Gastrocnemius medialis (tissue), 4 donors: ENCODE measurements at regions not wholly inside any gene's neighbourhood (a gene's known extent, or its start where the extent isn't known, plus 50 kb on each side); places are given as distances from the start of the nearest gene placed in this dataset.

Experiments used
- ATAC-seq, 2 donors: fragments of 150-250 bp; one replicate each; pipeline ENCODE4 v1.9.1; 2016
- DNase-seq, 2 donors: peaks; one replicate each; pipeline ENCODE4 v3.0.0-alpha.2; 2019
- H3K27ac ChIP-seq, 4 donors: fragments of 200-600 bp; sonication (generic); 1 replicate in 1 of 4; 2 replicates in 3 of 4; pipeline ENCODE4 v1.5.1; 2016 to 2018; ENCODE audit warnings: mild to moderate bottlenecking in 2 of 4, moderate library complexity in 1 of 4
- H3K27me3 ChIP-seq, 3 donors: fragments of 200-600 bp; sonication (generic) in 2 of 3; 1 replicate in 1 of 3; 2 replicates in 2 of 3; pipeline versions ENCODE4 v1.5.1 to v1.6.0; 2016 to 2019; ENCODE audit warnings: mild to moderate bottlenecking in 1 of 3, moderate library complexity in 1 of 3
- H3K36me3 ChIP-seq, 2 donors: fragments of 200-600 bp; sonication (generic) in 1 of 2; one replicate each; pipeline ENCODE4 v1.5.1; 2017 to 2018
- H3K4me1 ChIP-seq, 2 donors: fragments of 200-600 bp; sonication (generic) in 1 of 2; one replicate each; pipeline ENCODE4 v1.5.1; 2016 to 2017; ENCODE audit warnings: mild to moderate bottlenecking in 2 of 2
- H3K4me3 ChIP-seq, 4 donors: fragments of 200-600 bp; sonication (generic) in 3 of 4; 1 replicate in 1 of 4; 2 replicates in 3 of 4; pipeline ENCODE4 v1.5.1; 2016 to 2019; ENCODE audit warnings: mild to moderate bottlenecking in 2 of 4
- H3K9me3 ChIP-seq, 3 donors: fragments of 200-600 bp; sonication (generic) in 2 of 3; 1 replicate in 1 of 3; 2 replicates in 2 of 3; pipeline ENCODE4 v1.5.1; 2016 to 2019
- CTCF ChIP-seq, 5 experiments: fragments of 450-650 bp in 3 of 5; fragments of 200-600 bp in 2 of 5; sonication (generic) in 2 of 5; IDR thresholded peaks in 4 of 5; conservative IDR thresholded peaks in 1 of 5; 1 replicate in 4 of 5; 2 replicates in 1 of 5; pipeline ENCODE4 v1.5.1; 2016 to 2019; ENCODE audit warnings: antibody characterized with exemption in 5 of 5, mild to moderate bottlenecking in 3 of 5, moderate library complexity in 3 of 5
- POLR2A ChIP-seq, 2 donors: fragments of 450-650 bp; IDR thresholded peaks; one replicate each; pipeline ENCODE4 v1.6.1; 2017; ENCODE audit warnings: antibody characterized with exemption in 2 of 2, mild to moderate bottlenecking in 2 of 2, moderate library complexity in 2 of 2
- in situ Hi-C, 4 donors: fragments of 200-750 bp; cut with MboI; loops; one replicate each; pipeline versions ENCODE4 v1.15.0 to v1.8.0; 2017; ENCODE audit warnings: low sequenced_read_pairs in 4 of 4
- intact Hi-C: fragments of 100-400 bp; cut with DNase I; formaldehyde crosslinking; loops from one replicate; pipeline ENCODE4 v1.15.1; 2023; ENCODE audit warnings: low total_unique reads

- H3K9me3 ChIP-seq = no peaks in the 10 kb centered on the region
- H3K36me3 ChIP-seq = no peaks in the 10 kb centered on the region
- intact Hi-C loops (no loop called here), in situ Hi-C loops (no loop called here)
- H3K27ac ChIP-seq = no peak overlapping the region
- DNase-seq = no peak
- no peaks in the 10 kb centered on the region for H3K4me1 ChIP-seq
- no peak for ATAC-seq
- H3K27me3 ChIP-seq = no peaks in the 10 kb centered on the region
- no peak overlapping the region for H3K4me3 ChIP-seq
- TF ChIP-seq POLR2A (IDR thresholded peaks at IDR 0.05) (no peak), CTCF (IDR thresholded peaks at IDR 0.05 in 4 of 5, conservative IDR thresholded peaks at IDR 0.05 in 1 of 5) (no peak)
Observed at GRCh38 chr12:77777274-77777673, 53.4 kb upstream of the NAV3 start.

GRCh38 chr12:77774761-77775160, 55.9 kb upstream of the NAV3 start:
- H3K27me3 ChIP-seq = no peaks in the 10 kb centered on the region
- TF ChIP-seq CTCF (IDR thresholded peaks at IDR 0.05 in 4 of 5, conservative IDR thresholded peaks at IDR 0.05 in 1 of 5) (no peak), POLR2A (IDR thresholded peaks at IDR 0.05) (no peak)
- in situ Hi-C loops = no loop called here
- H3K27ac ChIP-seq = no peak overlapping the region
- no peak overlapping the region for H3K4me3 ChIP-seq
- no peaks in the 10 kb centered on the region for H3K36me3 ChIP-seq
- intact Hi-C loops = no loop called here
- H3K9me3 ChIP-seq = no peaks in the 10 kb centered on the region
- ATAC-seq (no peak), DNase-seq (no peak)
- no peaks in the 10 kb centered on the region for H3K4me1 ChIP-seq

- intact Hi-C loops = no loop called here
- no peak for DNase-seq
- H3K4me1 ChIP-seq = no peaks in the 10 kb centered on the region
- H3K9me3 ChIP-seq = no peaks in the 10 kb centered on the region
- H3K27me3 ChIP-seq = no peaks in the 10 kb centered on the region
- TF ChIP-seq CTCF (IDR thresholded peaks at IDR 0.05 in 4 of 5, conservative IDR thresholded peaks at IDR 0.05 in 1 of 5) (no peak), POLR2A (IDR thresholded peaks at IDR 0.05) (no peak)
- H3K36me3 ChIP-seq = no peaks in the 10 kb centered on the region
- H3K27ac ChIP-seq = no peak overlapping the region
- ATAC-seq = no peak
- in situ Hi-C loops = no loop called here
- no peak overlapping the region for H3K4me3 ChIP-seq
Observed at GRCh38 chr12:77772676-77773298, 57.9 kb upstream of the NAV3 start.

- DNase-seq (no peak), ATAC-seq (no peak)
- TF ChIP-seq POLR2A (IDR thresholded peaks at IDR 0.05) (no peak), CTCF (IDR thresholded peaks at IDR 0.05 in 4 of 5, conservative IDR thresholded peaks at IDR 0.05 in 1 of 5) (no peak)
- no peaks in the 10 kb centered on the region for H3K36me3 ChIP-seq
- in situ Hi-C loops (no loop called here), intact Hi-C loops (no loop called here)
- no peak overlapping the region for H3K27ac ChIP-seq
- no peaks in the 10 kb centered on the region for H3K27me3 ChIP-seq
- no peaks in the 10 kb centered on the region for H3K9me3 ChIP-seq
- H3K4me3 ChIP-seq = no peak overlapping the region
- H3K4me1 ChIP-seq = no peaks in the 10 kb centered on the region
Observed at GRCh38 chr12:77768558-77768957, 62.1 kb upstream of the NAV3 start.

GRCh38 chr12:77767756-77768343, 62.8 kb upstream of the NAV3 start:
- H3K27me3 ChIP-seq = no peaks in the 10 kb centered on the region
- H3K9me3 ChIP-seq = no peaks in the 10 kb centered on the region
- ATAC-seq = no peak
- TF ChIP-seq CTCF (IDR thresholded peaks at IDR 0.05 in 4 of 5, conservative IDR thresholded peaks at IDR 0.05 in 1 of 5) (no peak), POLR2A (IDR thresholded peaks at IDR 0.05) (no peak)
- no peaks in the 10 kb centered on the region for H3K36me3 ChIP-seq
- intact Hi-C loops = no loop called here
- no peaks in the 10 kb centered on the region for H3K4me1 ChIP-seq
- H3K4me3 ChIP-seq = no peak overlapping the region
- DNase-seq = no peak
- in situ Hi-C loops = no loop called here
- no peak overlapping the region for H3K27ac ChIP-seq
